NT2/D1 (cell line): ENCODE measurements at regions not wholly inside any gene's neighbourhood (a gene's known extent, or its start where the extent isn't known, plus 50 kb on each side); places are given as distances from the start of the nearest gene placed in this dataset.

Experiments
- DNase-seq: peaks from one replicate; pipeline ENCODE4 v3.0.0-alpha.2; 2011; ENCODE audit warnings: low read depth, low spot score
- H3K27me3 ChIP-seq: 2 replicates; pipeline ENCODE4 v1.6.0; 2011; ENCODE audit warnings: mild to moderate bottlenecking; ENCODE audit not compliant: insufficient read length, insufficient read depth
- H3K36me3 ChIP-seq: 2 replicates; pipeline ENCODE4 v1.6.1; 2011; ENCODE audit warnings: mild to moderate bottlenecking, low read length, mixed read lengths; ENCODE audit not compliant: insufficient read depth, insufficient read length
- H3K4me1 ChIP-seq: 2 replicates; pipeline ENCODE4 v1.5.1; 2011; ENCODE audit not compliant: insufficient read depth, insufficient read length
- H3K4me3 ChIP-seq: 2 replicates; pipeline ENCODE4 v1.5.1; 2011; ENCODE audit warnings: low read depth; ENCODE audit not compliant: insufficient read length
- H3K9ac ChIP-seq: 2 replicates; pipeline ENCODE4 v1.6.0; 2011; ENCODE audit warnings: low read depth; ENCODE audit not compliant: insufficient read length
- H3K9me3 ChIP-seq: 2 replicates; pipeline ENCODE4 v1.5.1; 2011; ENCODE audit warnings: mild to moderate bottlenecking, low read length; ENCODE audit not compliant: insufficient read depth
- SUZ12 ChIP-seq: IDR thresholded peaks from 2 replicates; pipeline ENCODE4 v1.6.1; 2011; ENCODE audit not compliant: insufficient read length, insufficient read depth; ENCODE audit errors: extremely low read depth
- YY1 ChIP-seq: IDR thresholded peaks from 2 replicates; pipeline ENCODE4 v1.6.1; 2011; ENCODE audit not compliant: insufficient read length, insufficient read depth
- ZNF274 ChIP-seq: IDR thresholded peaks from 2 replicates; pipeline ENCODE4 v1.6.1; 2011; ENCODE audit warnings: mild to moderate bottlenecking, low read depth, low read length

GRCh38 chr1:177615251-177615650 is 354.6 kb downstream of the SEC16B start:
- Histone ChIP-seq H3K4me1 (no peaks in the 10 kb centered on the region), H3K36me3 (no peaks in the 10 kb centered on the region), H3K9me3 (no peaks in the 10 kb centered on the region), H3K9ac (no peak overlapping the region), H3K27me3 (no peaks in the 10 kb centered on the region), H3K4me3 (no peak overlapping the region)
- TF ChIP-seq ZNF274 (no peak), SUZ12 (no peak), YY1 (no peak)
- no peak for DNase-seq

- Histone ChIP-seq H3K36me3 (no peaks in the 10 kb centered on the region), H3K27me3 (no peaks in the 10 kb centered on the region), H3K9me3 (no peaks in the 10 kb centered on the region), H3K4me3 (no peak overlapping the region), H3K9ac (no peak overlapping the region), H3K4me1 (no peaks in the 10 kb centered on the region)
- TF ChIP-seq SUZ12 (no peak), ZNF274 (no peak), YY1 (no peak)
- DNase-seq: no peak
These were observed 358.5 kb downstream of the SEC16B start for GRCh38 chr1:177611402-177611801.

DNA sequence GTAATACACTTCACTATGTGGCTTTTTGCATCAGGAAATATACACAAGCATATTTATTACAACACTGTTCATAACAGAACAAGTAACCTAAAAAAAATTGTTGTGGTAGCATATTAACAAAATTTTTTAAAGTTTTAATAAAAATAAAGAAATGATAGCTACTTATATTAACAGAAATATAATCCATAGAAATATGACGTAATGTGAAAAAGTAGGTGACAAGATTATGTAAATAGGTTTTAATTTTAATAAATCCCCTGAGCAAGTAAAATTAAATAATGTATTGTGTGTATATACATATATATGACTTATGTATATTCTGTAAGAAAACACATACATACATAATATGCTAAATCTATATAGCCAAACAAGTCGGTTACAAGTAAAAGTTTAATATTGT is 359.9 kb downstream of the SEC16B start:
- Histone ChIP-seq H3K4me3 (no peak overlapping the region), H3K9me3 (no peaks in the 10 kb centered on the region), H3K4me1 (no peaks in the 10 kb centered on the region), H3K36me3 (no peaks in the 10 kb centered on the region), H3K27me3 (no peaks in the 10 kb centered on the region), H3K9ac (no peak overlapping the region)
- TF ChIP-seq SUZ12: no peak
- TF ChIP-seq YY1: no peak
- no peak for TF ChIP-seq ZNF274
- DNase-seq: no peak

- DNase-seq: no peak
- Histone ChIP-seq H3K27me3 (no peaks in the 10 kb centered on the region), H3K9ac (no peak overlapping the region), H3K9me3 (no peaks in the 10 kb centered on the region), H3K4me1 (no peaks in the 10 kb centered on the region), H3K4me3 (no peak overlapping the region), H3K36me3 (no peaks in the 10 kb centered on the region)
- no peak for TF ChIP-seq ZNF274
- no peak for TF ChIP-seq SUZ12
- TF ChIP-seq YY1: no peak
These were observed 368.9 kb downstream of the SEC16B start for GRCh38 chr1:177600936-177601335.

DNA sequence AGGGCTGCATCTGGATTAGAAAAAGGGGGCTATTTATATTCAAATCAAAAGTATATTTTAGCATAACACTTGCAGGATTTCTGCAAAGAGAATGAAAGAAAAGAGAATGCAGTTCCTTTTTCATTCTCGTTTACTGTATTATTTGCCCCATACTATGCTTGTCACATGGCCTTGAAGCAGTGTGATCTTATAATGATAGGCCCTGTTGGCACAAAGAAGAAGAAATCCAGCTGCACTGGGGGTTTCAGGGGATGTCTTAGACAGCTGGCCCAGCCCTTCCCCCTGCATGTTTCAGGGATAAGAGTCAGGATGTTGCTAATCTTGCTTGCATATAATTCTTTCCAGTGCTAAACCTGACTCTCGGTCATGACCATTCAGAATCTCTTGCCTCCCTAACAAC is 369.5 kb downstream of the SEC16B start:
- Histone ChIP-seq H3K36me3 (no peaks in the 10 kb centered on the region), H3K4me1 (no peaks in the 10 kb centered on the region), H3K9me3 (no peaks in the 10 kb centered on the region), H3K27me3 (no peaks in the 10 kb centered on the region), H3K4me3 (no peak overlapping the region), H3K9ac (no peak overlapping the region)
- TF ChIP-seq YY1: no peak
- TF ChIP-seq ZNF274: no peak
- no peak for TF ChIP-seq SUZ12
- no peak for DNase-seq

DNA sequence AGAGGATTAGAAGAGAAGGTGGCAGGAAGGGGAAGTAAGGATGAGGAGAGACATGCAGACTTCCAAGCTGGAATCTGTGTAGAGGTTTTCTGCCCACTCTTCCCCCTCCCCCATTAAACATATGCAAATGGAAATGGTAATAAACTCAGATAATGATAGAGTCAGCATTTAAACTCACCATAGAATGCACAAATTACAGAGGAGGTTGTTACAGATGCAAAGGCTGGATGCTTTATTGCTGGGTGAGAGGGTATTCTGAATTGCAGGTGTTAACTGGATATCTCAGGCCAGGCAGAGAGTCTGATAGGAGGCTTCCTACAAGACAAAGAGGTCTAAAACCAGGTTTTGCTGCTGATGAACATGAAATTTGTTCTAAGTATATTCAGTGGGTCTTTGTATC is 372.5 kb downstream of the SEC16B start:
- Histone ChIP-seq H3K4me1 (no peaks in the 10 kb centered on the region), H3K9me3 (no peaks in the 10 kb centered on the region), H3K36me3 (no peaks in the 10 kb centered on the region), H3K4me3 (no peak overlapping the region), H3K9ac (no peak overlapping the region), H3K27me3 (no peaks in the 10 kb centered on the region)
- TF ChIP-seq SUZ12 (no peak), YY1 (no peak), ZNF274 (no peak)
- no peak for DNase-seq

GRCh38 chr1:177596485-177596884 is 373.4 kb downstream of the SEC16B start:
- H3K4me3 ChIP-seq: no peak overlapping the region
- H3K4me1 ChIP-seq: no peaks in the 10 kb centered on the region
- H3K9me3 ChIP-seq: no peaks in the 10 kb centered on the region
- no peaks in the 10 kb centered on the region for H3K36me3 ChIP-seq
- TF ChIP-seq SUZ12 (no peak), YY1 (no peak), ZNF274 (no peak)
- no peak overlapping the region for H3K9ac ChIP-seq
- no peaks in the 10 kb centered on the region for H3K27me3 ChIP-seq
- no peak for DNase-seq

- H3K4me1 ChIP-seq: no peaks in the 10 kb centered on the region
- TF ChIP-seq YY1 (no peak), SUZ12 (no peak), ZNF274 (no peak)
- H3K9me3 ChIP-seq: no peaks in the 10 kb centered on the region
- no peak for DNase-seq
- H3K36me3 ChIP-seq: no peaks in the 10 kb centered on the region
- no peak overlapping the region for H3K9ac ChIP-seq
- no peaks in the 10 kb centered on the region for H3K27me3 ChIP-seq
- no peak overlapping the region for H3K4me3 ChIP-seq
These were observed 376.8 kb downstream of the SEC16B start for GRCh38 chr1:177593105-177593504.
